ENCODE measurements at regions not wholly inside any gene's neighbourhood (a gene's known extent, or its start where the extent isn't known, plus 50 kb on each side); places are given as distances from the start of the nearest gene placed in this dataset.

- POLR2A ChIA-PET, result no interaction called here
- ATAC-seq (ENCODE audit: low read depth) (no peak), DNase-seq (no peak)
- Mint-ChIP-seq H3K4me1 (no peaks in the 10 kb centered on the region), H3K27ac (no peak overlapping the region), H3K4me3 (no peak overlapping the region), H3K36me3 (ENCODE audit: low read depth) (no peaks in the 10 kb centered on the region), H3K27me3 (peaks cover 6% of the 10 kb centered on the region), H3K9me3 (no peaks in the 10 kb centered on the region)
- CTCF ChIA-PET, result no interaction called here
- TF ChIP-seq CTCF (IDR thresholded peaks at IDR 0.05), result no peak
- intact Hi-C loops (cut with micrococcal nuclease), result no loop called here
Observed at GRCh38 chr6:44537306-44538049, 150.0 kb downstream of the CDC5L start.

DNA sequence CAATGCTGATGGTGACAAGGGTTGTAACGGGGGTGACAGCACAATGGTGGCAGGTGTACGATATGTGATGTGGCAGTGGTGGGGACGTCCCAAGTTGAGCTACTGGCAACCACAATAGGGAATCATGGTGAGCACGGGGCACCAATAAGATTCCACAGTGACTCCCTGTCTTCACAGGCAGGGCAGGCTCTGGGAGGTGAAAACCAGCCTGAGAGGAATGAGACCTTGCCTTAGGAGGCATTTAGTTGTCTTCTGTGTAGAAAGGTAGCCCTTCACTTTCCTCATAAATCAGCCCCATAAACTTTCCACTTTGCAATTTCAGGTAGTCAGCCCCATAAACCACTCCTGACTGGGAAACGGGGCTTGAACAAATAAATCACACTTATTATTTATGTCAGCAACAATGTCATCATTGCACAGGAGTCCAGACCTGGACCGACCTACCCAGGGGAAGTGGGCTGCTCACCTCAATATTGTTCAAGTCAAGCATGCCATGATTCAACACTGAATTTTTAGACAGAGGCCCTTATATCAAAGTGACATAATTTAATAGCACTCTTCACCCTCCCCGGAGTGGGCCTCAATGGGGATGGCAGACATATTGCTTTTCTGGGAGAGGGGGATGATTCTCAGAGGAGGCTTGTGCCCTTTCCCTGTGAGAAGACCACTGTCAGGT lies 150.8 kb downstream of the CDC5L start:
- POLR2A ChIA-PET, result no interaction called here
- Mint-ChIP-seq H3K4me1 (no peaks in the 10 kb centered on the region), H3K27me3 (peaks cover 12% of the 10 kb centered on the region), H3K9me3 (no peaks in the 10 kb centered on the region), H3K36me3 (ENCODE audit: low read depth) (no peaks in the 10 kb centered on the region), H3K27ac (no peak overlapping the region), H3K4me3 (no peak overlapping the region)
- TF ChIP-seq CTCF (IDR thresholded peaks at IDR 0.05), result no peak
- DNase-seq (no peak), ATAC-seq (ENCODE audit: low read depth) (no peak)
- CTCF ChIA-PET, result no interaction called here
- intact Hi-C loops (cut with micrococcal nuclease), result no loop called here

GRCh38 chr6:44538807-44539201 lies 151.3 kb downstream of the CDC5L start:
- intact Hi-C loops (cut with micrococcal nuclease), result no loop called here
- H3K4me3 Mint-ChIP-seq, result no peak overlapping the region
- peaks cover 15% of the 10 kb centered on the region for H3K27me3 Mint-ChIP-seq
- no peak for TF ChIP-seq CTCF (IDR thresholded peaks at IDR 0.05)
- no peak for DNase-seq
- CTCF ChIA-PET, result no interaction called here
- no peaks in the 10 kb centered on the region for H3K9me3 Mint-ChIP-seq
- H3K36me3 Mint-ChIP-seq (ENCODE audit: low read depth), result no peaks in the 10 kb centered on the region
- H3K27ac Mint-ChIP-seq, result no peak overlapping the region
- H3K4me1 Mint-ChIP-seq, result no peaks in the 10 kb centered on the region
- ATAC-seq (ENCODE audit: low read depth), result no peak
- POLR2A ChIA-PET, result no interaction called here

DNA sequence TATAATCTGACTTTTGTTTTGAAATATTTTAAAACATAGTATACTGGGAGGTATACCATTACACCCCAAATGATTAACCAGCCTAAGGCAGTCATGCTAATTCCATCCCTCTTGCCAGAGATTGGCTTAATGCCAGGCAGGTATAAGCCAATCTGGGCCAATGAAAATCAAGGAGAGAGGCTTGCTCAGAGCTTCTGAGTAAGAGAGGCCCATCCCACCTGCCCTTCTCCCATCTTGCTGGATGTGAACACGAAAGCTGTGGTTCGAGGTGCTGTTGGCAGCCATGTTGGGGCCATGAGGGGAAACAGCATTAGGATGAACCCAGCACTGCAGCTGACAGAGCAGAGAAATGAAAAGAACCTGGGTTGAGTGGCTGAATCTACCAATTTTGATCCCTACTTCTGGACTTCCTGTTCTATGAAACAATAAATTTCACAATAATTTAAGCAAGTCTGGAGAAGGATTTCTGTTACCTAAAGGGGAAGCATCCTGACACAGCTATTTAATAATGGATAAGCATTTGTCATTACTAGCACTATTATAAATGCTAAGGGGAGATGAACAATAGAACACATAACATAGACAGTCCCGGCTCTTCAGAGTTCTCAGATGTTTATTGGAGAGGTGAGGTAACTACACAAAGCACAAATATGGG lies 152.3 kb downstream of the CDC5L start:
- Mint-ChIP-seq H3K36me3 (ENCODE audit: low read depth) (no peaks in the 10 kb centered on the region), H3K9me3 (no peaks in the 10 kb centered on the region), H3K27me3 (peaks cover 19% of the 10 kb centered on the region), H3K27ac (no peak overlapping the region), H3K4me1 (no peaks in the 10 kb centered on the region), H3K4me3 (no peak overlapping the region)
- ATAC-seq (ENCODE audit: low read depth) (no peak), DNase-seq (no peak)
- CTCF ChIA-PET, result no interaction called here
- TF ChIP-seq CTCF (IDR thresholded peaks at IDR 0.05), result no peak
- intact Hi-C loops (cut with micrococcal nuclease), result no loop called here
- POLR2A ChIA-PET, result no interaction called here

- no peaks in the 10 kb centered on the region for H3K36me3 Mint-ChIP-seq (ENCODE audit: low read depth)
- ATAC-seq (ENCODE audit: low read depth), result no peak
Observed at GRCh38 chr6:44540881-44541280, 153.4 kb downstream of the CDC5L start.

More at GRCh38 chr6:44540881-44541280, 153.4 kb downstream of the CDC5L start:
- H3K4me1 Mint-ChIP-seq, result no peaks in the 10 kb centered on the region
- no peak overlapping the region for H3K27ac Mint-ChIP-seq
- H3K9me3 Mint-ChIP-seq, result no peaks in the 10 kb centered on the region
- no peak for DNase-seq
- H3K27me3 Mint-ChIP-seq, result peaks cover 19% of the 10 kb centered on the region
- no peak overlapping the region for H3K4me3 Mint-ChIP-seq
- intact Hi-C loops (cut with micrococcal nuclease), result no loop called here
- ChIA-PET POLR2A (no interaction called here), CTCF (no interaction called here)
- TF ChIP-seq CTCF (IDR thresholded peaks at IDR 0.05), result no peak
